ENCODE measurements at regions not wholly inside any gene's neighbourhood (a gene's known extent, or its start where the extent isn't known, plus 50 kb on each side); places are given as distances from the start of the nearest gene placed in this dataset.

DNA sequence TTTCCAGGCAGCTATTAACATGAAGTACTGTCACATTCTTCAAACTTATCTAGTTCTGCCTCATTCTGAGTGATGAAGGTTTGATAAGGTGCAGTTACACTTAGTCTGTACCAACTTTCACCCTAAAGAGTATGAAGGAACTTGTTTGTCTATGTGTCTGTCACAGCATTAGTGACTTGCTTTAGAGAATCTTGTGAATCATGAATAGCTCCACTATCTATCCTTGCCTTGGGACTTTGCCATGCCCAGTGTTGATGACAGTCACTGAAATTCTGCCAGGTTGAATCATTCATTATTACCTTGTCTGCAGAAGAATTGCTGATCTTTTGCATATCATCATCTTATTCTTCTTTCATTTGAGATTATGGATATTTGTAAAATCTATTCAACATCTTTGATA is 50.9 kb upstream of the A1CF start:
- DNase-seq: no peak

DNA sequence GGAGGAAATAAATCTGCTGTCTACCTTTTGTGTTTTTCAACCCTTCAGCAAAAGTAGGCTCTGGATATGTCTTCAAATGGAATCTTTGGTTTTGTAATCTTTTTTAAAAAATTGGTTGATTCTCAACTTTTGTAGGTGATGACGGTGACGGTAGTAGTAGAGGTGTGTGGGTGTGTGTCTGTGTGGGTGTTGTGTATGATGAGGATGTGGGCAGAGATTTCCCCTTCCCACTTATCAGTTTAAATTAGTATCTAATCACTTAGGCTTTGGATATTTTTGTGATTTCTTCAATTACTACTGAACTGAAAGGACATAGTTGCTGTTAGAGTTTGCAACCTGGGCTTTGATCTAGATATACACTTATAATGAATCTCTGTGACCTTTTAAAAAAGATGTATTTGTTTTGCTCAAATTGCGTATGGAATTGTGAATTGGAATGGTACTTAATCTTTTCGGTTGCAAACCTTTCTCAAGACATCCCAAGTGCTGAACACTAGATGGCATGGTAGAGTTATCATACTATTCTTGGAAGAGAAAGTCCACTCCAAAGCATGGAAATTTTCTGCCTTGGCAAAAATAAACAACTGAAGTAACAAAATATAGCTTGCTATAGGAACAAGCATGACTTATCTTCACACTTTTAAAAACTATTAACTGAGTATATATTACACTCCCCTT is 51.9 kb upstream of the A1CF start:
- DNase-seq: peak; percentile 42

DNA sequence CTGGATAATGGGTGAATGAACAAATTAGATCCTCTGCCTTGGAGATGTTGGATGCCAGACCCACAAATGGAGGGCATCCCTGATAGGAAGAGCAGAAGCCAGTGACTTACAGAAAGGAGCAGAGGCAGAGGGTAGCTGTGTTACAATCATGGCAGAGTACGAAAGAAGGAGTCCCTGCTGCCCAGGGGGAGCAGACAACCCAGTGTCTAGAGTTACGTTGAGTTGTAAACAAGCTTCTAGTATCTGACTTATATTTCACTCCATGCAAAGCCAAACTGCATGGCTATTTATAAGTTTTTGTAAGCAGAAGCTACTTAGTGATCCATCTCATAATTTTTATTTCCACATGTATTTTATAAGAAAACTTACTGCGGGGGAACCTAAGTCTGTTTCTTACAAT is 56.2 kb upstream of the A1CF start:
- no peak for DNase-seq

DNA sequence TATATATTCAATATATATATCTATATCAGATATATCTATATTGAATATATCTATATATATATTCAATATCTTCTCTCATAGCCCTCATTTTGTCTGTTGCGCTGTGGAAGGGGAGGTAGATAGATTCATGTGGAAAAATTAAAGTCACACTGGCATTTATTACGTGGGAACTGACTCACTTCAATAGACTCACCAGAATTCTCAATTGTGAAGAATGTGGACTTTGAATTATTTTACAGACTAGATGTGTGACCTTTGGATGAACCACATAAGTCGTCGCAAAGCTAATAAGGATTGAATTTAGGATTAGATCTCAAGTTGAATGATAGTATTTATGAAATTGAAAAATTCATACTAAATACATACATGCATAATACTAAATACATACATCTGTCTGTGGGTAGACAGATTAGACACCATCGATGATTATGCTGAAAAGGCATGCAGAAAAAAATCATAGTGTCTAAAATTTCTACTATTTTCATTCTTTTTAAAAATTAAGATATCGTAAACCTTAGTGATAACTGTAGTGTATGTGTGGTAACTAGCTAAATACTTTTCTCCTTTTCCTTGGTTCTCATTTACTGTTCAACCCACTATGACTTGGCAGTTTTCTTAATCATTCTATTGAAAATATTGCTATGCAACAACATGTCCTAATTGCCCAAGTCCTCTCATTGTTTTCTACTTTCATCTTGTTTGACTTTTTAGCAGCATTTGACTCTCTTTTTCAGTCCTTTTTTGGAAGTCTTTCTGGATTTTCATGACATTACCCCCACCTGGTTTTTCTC is 61.8 kb upstream of the A1CF start:
- DNase-seq: peak; percentile 63

DNA sequence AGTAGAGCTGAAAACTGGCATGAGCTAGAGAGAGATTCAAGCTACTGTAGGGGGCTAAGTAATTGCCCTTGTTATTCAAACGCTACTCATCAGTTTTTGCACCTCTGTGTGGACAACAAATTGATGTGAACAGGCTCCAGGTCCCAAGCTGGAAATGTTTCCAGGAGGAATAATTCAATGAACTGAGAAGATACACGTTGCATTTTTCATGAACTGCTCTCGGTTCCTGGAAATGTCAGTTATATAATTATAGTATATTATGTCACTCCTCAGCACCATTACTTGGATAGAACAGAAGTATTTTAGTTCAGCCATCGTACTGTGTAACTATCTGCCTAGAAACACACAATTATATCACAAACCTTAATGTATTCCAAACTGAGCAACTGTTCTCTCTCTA is 65.9 kb upstream of the A1CF start:
- DNase-seq: no peak

DNA sequence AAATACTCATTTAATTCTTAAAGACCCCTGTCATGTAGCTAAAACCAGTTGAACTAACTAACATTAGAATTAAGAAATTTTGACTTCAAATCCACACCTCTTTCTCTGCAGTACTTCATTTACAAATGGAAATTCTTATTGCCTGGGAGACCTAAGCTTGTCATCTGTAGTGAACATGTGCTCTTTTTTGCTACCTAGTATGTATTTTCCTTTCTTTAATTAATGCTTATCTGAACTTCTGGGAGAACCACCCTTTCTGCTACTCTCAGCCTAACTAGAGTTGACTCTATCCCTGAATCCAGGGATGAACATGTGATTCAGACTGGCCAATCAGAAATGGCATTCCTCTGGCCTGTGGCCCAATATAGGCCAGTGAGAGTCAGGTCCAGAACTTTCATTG is 75.9 kb upstream of the A1CF start:
- no peak for DNase-seq

DNA sequence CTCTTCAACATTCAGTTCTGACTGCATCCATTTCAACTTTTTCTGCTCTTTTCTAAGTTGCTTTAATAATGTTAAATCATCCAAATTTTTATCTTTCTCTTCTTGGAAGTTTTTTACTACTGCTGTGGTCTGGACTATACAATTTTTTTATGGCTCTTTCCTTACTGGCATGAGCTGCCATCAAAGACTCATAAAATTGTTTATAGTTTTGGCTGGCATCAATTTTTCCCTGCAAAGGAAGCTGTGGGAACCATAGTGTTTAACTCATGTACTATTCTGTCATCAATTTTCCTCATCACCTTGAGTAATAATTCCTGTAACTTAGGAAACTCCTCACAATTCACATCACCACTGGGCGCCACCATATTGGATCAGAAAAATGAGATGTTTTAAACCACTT is 77.6 kb upstream of the A1CF start:
- DNase-seq: no peak

DNA sequence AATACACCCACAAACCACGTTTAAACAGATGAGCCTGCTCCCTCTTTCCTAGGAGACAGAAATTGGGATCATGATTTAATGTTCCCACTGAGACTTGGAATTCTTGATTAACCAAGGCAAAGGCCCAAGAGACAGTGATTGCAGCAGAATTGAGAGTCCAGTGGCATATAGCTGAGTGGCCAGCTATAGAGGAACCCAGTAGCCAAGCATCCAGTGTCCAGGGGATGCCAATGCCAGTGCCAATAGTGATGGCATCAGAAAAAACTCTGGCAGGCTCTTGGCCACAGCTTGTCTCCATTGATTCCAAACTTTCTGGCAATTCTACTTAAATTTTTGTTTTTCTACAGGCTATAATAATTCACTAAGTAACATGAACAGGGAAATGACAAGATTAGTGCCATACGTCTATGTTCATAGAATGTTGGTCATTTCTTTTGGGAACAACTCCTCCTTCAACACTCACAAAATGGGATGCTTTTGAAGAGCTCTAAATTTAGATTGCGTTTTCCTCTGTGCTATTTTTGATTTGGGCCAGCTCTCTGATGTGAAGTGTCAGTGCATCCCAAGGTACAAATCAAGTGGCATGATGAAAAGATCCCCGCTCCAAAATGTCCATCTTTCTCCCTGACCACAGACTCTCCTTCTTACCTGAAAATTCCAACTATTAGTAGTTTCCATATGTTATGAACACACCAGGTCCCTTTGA is 83.1 kb upstream of the A1CF start:
- peak; percentile 5 for DNase-seq

DNA sequence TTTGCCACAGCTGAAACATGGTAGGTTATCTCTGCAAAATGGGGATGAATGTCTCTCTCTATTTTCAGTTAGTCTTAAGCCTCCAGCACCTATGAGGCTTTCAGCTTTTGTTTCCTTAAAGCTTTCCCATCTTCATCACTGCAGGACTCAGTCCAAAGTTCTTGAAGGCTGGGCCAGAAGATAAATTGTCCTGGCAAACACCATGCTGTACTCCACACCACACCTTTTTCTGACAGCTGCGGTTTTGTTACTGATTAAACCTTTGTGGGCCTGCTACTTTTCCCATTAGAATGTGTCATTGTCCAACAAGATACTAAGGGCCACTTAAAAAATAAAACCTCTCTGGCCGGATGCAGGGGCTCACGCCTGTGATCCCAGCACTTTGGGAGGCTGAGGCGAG is 87.2 kb upstream of the A1CF start:
- DNase-seq: no peak

DNA sequence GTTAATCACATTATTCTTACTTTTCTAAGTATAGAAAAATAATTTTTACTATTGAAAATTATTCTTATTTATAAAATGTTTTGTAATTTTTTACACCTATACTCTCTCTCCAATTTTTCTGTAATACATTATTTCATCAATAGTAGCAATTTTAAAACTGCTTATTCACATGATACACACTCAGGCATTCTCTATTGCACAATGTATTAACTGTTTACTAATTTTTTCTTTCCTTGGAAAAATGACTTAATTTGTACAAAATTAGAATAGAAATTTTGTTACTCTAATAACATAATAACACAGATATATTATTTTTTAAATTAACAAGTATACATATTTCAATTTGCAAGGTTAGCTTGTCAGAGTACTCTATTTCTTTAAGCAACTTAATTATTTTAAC is 92.9 kb upstream of the PRKG1 start:
- no peak for DNase-seq

DNA sequence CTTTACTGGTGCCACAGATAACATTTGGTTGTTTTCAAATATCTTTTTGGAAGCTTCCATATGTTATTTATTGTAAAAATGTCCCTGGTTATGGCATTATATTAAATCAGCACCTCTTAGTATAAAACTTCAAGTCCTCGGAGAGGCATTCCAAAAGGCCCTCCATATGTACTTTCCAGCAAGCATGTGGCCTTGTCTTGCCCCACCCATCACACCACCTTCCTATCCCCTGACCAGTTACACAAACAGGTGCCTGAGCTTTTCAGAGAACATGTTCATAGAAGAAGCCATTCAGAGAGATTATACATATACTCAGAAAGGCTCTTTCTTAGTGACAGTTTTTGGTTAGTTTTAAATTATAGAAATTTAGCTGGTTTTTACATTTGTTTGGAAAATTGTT is 92.4 kb upstream of the PRKG1 start:
- DNase-seq: no peak

DNA sequence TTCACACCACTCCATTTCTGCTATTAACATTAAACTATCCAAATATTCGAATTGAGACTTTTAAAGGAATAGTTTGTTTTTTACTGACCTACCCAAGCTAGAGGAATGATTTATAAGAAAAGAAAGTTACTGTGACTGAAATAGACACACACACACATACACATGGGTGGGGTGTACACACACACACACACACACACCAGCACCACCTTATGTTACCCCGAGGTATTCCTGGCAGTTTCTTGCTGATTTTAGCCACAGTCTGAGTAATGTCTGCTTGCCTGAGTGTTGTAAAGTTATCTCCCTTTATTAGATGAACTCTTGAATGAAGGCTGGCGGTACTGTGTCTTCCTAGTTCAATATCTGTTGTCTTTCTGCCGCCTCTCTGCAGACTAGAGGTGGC is 91.3 kb upstream of the PRKG1 start:
- peak; percentile 12 for DNase-seq

DNA sequence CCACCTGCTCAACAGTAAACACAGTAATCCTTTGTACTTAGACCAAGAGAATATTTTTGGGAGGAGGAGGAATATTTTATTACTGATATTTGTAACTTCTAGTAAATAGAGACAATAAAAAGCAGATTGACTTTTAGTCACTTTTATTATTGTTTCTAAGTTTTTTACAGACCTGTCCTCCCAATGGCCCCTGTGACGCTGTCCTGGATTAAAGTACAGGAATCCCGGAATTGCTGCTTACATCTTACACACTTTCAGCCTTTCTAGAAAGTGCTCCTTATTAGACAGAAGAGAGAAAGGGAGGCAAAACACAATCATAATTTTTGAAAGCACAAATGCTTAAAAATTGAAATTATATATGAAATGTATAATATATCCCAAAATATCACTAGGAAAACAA is 86.4 kb upstream of the PRKG1 start:
- no peak for DNase-seq

DNA sequence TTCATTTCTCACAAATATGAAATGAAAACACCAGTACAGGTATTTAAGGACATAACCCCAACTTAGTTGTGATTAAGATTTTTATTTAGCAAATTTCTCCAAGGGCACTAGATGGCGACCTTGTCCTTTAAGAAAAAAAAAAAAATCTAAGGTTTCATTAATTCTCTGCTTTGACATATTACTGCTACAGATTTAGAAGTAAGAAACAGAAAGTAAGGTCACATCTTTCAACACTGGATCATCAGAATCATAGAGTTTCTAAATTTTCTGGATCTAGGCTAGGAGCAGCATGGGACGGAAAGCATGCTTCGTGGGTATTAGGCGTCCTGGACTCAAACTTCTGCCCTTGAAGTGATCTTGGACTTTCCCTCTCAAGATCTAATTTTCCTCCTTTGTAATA is 85.5 kb upstream of the PRKG1 start:
- peak; percentile 45 for DNase-seq

DNA sequence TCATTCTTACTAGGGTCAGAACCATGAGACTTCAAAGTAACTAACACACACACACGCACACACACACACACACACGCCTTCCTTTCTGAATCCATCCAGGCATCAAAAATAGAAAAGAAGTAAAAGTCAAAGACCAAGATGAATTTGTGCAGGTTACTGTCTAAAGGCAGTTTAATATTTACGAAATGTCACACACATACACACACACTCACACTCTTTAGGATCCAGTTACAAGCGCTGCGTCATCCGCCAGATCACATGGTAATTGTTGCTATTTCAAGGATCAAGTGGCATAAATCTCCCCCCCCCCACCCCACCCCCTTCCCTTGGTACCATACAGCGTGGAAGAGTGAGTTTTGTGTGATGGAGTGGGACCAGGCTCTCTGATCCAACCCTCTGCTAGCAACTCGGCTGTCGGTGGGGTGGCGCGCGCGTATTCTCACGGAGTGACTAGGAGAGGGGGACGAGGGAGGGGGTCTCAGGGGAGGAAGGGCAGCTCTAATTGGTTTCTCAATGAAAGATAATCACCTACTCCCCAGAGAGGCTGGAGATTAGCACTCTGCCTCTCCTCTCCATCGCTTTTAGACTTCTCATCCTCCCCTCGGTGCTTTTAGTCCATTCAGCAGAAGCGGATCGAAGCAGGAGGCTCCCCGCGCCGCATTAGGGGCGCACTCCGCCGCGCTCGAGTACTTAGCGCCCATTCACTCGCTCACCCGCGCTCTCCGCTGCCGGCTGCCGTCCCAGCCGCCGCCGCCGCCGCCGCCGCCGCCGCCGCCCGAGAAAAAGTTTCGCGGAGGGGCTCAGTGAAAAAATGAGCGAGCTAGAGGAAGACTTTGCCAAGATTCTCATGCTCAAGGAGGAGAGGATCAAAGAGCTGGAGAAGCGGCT is 83.5 kb upstream of the PRKG1 start:
- peak; percentile 89 for DNase-seq

DNA sequence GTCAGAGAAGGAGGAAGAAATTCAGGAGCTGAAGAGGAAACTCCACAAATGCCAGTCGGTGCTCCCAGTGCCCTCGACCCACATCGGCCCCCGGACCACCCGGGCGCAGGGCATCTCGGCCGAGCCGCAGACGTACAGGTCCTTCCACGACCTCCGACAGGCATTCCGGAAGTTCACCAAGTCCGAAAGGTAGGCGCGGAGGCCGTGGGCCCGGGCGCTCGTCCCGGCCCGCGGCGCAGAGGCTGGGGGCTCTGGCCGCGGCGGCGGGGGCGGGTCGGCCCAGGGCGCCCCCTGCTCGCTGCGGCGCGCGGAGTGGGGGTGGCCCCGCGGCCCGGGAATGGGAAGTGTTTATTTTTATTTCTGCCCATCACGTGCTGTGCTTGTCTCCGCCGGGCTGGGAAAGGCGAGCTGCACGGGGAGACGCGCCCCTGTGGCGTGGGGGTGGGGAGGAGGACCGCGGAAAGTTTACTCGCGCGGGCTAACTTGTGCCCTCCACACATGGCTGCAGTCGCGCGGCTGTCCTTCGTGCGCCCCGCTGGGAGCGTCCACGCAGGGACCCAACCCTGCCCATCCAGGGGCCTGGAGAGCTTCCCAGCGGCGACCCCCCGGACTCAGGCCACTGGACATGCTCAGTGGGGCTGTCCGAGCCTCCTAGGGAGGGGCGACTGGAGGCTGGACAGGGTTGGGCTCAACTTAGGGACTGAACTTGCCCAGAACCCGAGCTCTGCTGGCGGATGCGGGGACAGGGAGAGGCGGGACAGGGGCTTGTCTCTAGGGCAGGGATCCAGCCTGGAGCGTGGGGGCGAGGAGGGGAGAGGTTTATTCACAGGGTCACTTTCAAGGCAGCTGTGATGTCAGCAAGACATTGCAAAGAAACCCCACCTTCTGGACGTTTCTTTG is 82.6 kb upstream of the PRKG1 start:
- peak; percentile 50 for DNase-seq

DNA sequence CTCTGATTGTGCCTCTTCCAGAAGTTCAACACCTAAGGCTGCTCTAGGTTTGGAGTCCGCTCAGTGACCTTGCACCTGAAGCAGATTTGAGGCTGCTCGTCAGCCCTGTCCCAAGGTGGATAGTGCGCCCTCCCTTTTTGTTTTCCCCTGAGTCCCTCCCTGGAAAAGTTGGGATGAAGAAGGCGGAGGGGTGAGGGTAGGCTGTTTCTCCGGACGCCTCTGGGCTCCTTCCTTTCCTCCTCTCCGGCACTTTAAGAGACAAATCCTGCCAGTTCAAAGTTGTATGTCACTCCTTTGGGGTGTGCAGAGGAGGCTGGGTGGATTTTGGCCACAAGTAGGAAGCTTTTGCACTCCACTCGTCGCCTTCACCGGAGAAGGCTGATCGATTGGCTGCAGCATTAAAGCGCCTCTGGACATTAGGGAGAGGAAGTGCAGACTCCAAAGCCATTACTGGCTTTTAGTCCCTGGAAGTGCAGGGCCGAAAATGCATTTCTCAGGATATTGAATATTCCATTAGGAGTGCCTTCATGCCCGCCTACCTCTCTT is 81.9 kb upstream of the PRKG1 start:
- peak; percentile 29 for DNase-seq

DNA sequence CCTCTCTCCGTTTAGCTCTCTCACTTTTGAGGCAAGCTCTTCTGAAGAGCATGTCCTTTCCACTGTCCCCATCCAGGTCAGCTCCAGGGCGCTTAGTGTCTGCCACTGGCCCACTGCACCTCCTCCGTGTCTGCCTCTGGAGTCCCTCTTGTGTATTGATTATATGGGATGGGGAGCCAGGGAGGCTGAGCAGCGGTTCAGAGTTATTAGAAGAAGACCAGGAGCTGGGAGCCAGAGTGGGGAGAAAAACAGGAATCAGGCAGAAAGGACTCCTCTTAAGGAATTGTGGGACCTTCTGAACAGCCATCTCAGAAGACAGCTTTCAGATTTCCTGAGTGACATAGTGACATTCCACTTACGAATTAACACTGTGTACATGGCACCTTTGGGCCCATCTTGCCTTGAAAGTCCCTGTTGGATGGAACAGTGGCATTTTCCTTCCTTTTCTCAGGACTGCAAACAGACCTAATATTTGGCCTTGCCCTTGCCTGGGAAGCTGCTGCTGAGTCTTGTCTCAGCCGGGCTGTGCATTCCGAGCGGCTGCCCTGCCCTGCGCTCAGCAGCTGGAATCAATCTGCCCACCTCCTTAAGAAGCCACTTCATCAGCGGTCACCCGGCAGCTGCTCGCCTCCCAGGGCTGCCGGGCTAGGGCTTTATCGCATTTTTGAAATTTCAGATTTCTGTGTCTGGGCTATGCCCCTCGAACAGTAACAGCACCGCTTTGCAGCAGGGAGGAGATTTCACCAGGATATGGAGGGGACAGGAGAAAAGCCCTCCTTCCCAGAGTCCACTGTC is 81.1 kb upstream of the PRKG1 start:
- peak; percentile 81 for DNase-seq

DNA sequence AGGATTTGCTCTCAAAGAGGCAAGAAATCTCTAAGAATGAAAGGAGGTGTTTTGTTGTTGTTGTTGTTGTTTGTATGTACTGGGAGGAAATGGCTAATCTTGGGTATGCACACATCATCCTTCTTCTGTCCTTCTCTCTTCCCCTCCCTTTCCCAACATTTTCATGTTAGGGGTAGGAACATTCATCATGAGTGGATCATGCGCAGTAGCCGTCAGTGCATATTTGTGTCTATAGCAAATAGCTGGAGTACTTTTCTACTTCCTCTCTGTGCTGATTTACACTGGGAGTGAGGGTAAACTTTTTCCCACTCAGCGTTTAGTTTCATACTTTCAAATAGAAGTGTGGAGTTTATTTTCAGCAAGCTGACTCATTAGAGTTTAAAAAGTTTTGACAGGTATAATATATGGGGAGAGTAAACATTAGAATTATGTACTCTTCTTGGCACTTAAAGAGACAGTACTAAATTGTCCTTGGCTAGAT is 80.5 kb upstream of the PRKG1 start:
- DNase-seq: peak; percentile 88

DNA sequence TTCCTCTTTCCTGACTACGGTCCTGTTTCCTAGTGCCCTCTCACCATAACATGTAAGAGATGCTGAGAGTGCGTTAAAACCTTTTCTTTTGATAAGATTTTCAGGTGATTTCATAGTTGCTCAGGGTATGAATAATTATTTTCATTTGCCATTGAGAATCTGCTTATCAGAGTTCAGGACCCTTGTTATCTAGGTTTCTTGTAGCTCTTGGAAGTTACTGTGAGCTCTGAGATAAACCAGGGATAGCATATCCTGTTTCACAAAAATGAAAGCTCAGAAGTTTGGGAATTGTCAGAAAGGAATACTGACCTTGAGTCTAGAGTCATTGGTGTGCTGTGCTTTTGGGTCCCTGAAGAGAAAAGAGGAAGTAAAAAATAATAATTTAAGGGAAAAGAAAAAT is 76.8 kb upstream of the PRKG1 start:
- no peak for DNase-seq

DNA sequence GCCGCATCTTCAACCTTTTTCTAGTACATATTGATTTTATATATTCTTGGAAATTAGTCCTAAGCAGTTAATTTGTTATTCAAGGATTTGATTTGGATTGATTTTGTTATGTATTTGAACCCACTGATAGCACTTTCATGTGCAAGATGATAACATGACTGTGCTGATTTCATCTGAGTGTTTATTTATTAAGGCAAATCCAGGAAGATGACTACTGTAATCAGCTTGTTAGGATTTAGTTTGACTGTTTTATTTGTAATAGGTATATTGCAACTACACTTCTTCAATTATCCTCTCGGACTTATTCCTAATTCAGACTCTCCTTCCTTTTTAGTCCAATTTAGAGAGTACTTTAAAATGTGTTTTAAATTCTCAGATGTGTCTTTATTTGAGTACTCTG is 75.1 kb upstream of the PRKG1 start:
- no peak for DNase-seq
